OCI-LY7 (cell line): ENCODE measurements at regions not wholly inside any gene's neighbourhood (a gene's known extent, or its start where the extent isn't known, plus 50 kb on each side); places are given as distances from the start of the nearest gene placed in this dataset.

ENCODE experiments used
- BruUV-seq: library from RNA; stranded (reverse); fragments of 400-500 nt; replicated peaks from 2 replicates; lab custom pipeline; 2021; lab: Mats Ljungman, UMichigan
- CTCF ChIA-PET: fragments of 300-600 bp; sonication (Branson Sonifier 250); formaldehyde crosslinking; loops from one replicate; lab custom pipeline; 2022; ENCODE audit warnings: antibody characterized with exemption; ENCODE audit not compliant: unreplicated experiment; lab: Charles Lee
- POLR2A ChIA-PET: fragments of 300-600 bp; sonication (Branson Sonifier 250); formaldehyde crosslinking; loops from one replicate; lab custom pipeline; 2022; ENCODE audit warnings: antibody characterized with exemption; lab: Charles Lee
- DNase-seq: peaks from one replicate; pipeline ENCODE4 v3.0.0-alpha.2; 2015; ENCODE audit warnings: low spot score
- H2AFZ ChIP-seq: fragments of 200-600 bp; sonication (generic), shearing (Covaris generic); 2 replicates; pipeline ENCODE4 v1.6.1; 2014; ENCODE audit warnings: mild to moderate bottlenecking, antibody characterized with exemption, low read length, moderate library complexity
- H3K27ac ChIP-seq: fragments of 200-600 bp; sonication (generic); 2 replicates; pipeline ENCODE4 v1.5.1; 2014; ENCODE audit warnings: mixed run types, low read depth, mild to moderate bottlenecking, moderate library complexity, low read length, inconsistent platforms; ENCODE audit not compliant: poor library complexity, severe bottlenecking
- H3K36me3 ChIP-seq: fragments of 200-600 bp; sonication (generic); 2 replicates; pipeline ENCODE4 v1.6.1; 2014; ENCODE audit warnings: mild to moderate bottlenecking, antibody characterized with exemption, low read length, moderate library complexity, mixed read lengths; ENCODE audit not compliant: insufficient read depth
- H3K4me1 ChIP-seq: fragments of 200-600 bp; sonication (generic); 2 replicates; pipeline ENCODE4 v1.5.1; 2014; ENCODE audit warnings: mild to moderate bottlenecking, low read length; ENCODE audit not compliant: insufficient read depth, poor library complexity, severe bottlenecking
- H3K4me2 ChIP-seq: fragments of 200-600 bp; sonication (generic); 2 replicates; pipeline ENCODE4 v1.6.1; 2014; ENCODE audit warnings: mild to moderate bottlenecking, low read length
- H3K4me3 ChIP-seq: fragments of 200-600 bp; sonication (generic); 2 replicates; pipeline ENCODE4 v1.5.1; 2014; ENCODE audit warnings: mild to moderate bottlenecking, low read depth, low read length; ENCODE audit not compliant: poor library complexity, severe bottlenecking
- H3K79me2 ChIP-seq: fragments of 200-600 bp; sonication (generic); 2 replicates; pipeline ENCODE4 v1.6.1; 2016; ENCODE audit warnings: low read depth, mild to moderate bottlenecking, low read length, moderate library complexity, mixed read lengths; ENCODE audit not compliant: insufficient read depth
- H3K9me2 ChIP-seq: fragments of 200-600 bp; sonication (generic); 2 replicates; pipeline ENCODE4 v1.6.1; 2016; ENCODE audit warnings: mild to moderate bottlenecking, low read length, mixed read lengths; ENCODE audit not compliant: insufficient read depth
- H3K9me3 ChIP-seq: fragments of 200-600 bp; sonication (generic); 2 replicates; pipeline ENCODE4 v1.6.1; 2014; ENCODE audit warnings: mild to moderate bottlenecking, mixed run types, low read length, mixed read lengths
- H4K20me1 ChIP-seq: fragments of 200-600 bp; sonication (generic); 2 replicates; pipeline ENCODE4 v1.6.1; 2014; ENCODE audit warnings: mild to moderate bottlenecking, antibody characterized with exemption, low read length, moderate library complexity, mixed read lengths; ENCODE audit not compliant: insufficient read depth
- EZH2phosphoT487 ChIP-seq: fragments of 200-600 bp; sonication (generic); IDR thresholded peaks from 2 replicates; pipeline ENCODE4 v1.6.1; 2018; ENCODE audit warnings: low read depth, borderline replicate concordance, mild to moderate bottlenecking, mixed run types, antibody characterized with exemption, low read length, moderate library complexity, mixed read lengths
- intact Hi-C: fragments of 100-400 bp; cut with micrococcal nuclease; formaldehyde crosslinking; loops from one replicate; pipeline ENCODE4 v1.10.0; 2022; ENCODE audit not compliant: unreplicated experiment
- TF ChIP-seq, protein P1 (sequence below): fragments of 200-600 bp; sonication (generic); conservative IDR thresholded peaks from 2 replicates; pipeline ENCODE4 v1.5.1; 2014; ENCODE audit warnings: mild to moderate bottlenecking, antibody characterized with exemption, low read length, moderate library complexity, mixed read lengths

DNA sequence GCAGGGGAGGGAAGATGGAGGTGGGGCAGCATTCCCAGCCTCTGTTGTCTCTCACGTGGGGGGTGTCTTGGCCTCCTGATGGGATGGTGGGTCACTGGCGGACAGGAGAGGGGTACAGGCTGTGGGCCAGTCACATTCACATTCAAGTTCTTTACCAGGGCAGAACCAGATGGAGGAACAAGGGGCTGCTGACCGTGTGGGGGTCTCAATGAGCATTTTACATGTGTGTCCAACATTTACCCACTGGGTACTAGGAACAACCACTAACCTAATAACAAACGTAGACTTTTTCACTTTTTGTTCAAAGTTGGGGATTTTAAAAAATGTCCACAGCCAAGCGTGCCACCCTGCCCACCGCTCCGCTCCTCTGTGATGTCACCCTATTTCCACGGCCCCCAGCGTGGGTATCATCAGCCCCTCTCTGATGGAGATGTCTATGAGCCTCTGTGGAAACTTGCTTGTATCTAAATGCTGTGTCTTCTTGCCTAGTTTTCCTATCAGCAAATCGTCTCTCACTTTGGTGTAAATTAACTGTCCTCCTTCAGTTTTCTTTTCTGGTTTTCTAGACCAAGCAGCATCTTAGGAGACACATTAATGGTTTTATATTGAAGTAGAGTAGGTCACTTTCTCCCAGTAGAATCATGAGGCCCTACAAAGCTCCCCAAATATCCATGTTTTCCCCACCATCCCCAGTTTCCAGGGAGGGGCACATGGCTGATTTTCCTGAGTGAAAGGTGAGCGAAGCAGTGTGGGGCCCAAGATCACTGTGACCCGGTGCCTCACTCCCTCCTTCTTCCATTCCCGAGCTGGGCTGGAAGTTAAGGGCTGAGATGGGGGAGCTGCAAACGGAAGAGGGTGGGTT is 936.7 kb downstream of the BRD1 start:
- H2AFZ ChIP-seq: no peak overlapping the region
- DNase-seq: no peak
- H3K27ac ChIP-seq: no peak overlapping the region
- no peaks in the 10 kb centered on the region for H3K36me3 ChIP-seq
- no peaks in the 10 kb centered on the region for H4K20me1 ChIP-seq
- H3K9me3 ChIP-seq: no peaks in the 10 kb centered on the region
- POLR2A ChIA-PET: no interaction called here
- CTCF ChIA-PET: no interaction called here
- no peak overlapping the region for H3K4me2 ChIP-seq
- BruUV-seq: no TSS peak
- H3K79me2 ChIP-seq: no peaks in the 10 kb centered on the region
- H3K9me2 ChIP-seq: no peaks in the 10 kb centered on the region
- H3K4me3 ChIP-seq: no peak overlapping the region
- TF ChIP-seq, protein P1, sequence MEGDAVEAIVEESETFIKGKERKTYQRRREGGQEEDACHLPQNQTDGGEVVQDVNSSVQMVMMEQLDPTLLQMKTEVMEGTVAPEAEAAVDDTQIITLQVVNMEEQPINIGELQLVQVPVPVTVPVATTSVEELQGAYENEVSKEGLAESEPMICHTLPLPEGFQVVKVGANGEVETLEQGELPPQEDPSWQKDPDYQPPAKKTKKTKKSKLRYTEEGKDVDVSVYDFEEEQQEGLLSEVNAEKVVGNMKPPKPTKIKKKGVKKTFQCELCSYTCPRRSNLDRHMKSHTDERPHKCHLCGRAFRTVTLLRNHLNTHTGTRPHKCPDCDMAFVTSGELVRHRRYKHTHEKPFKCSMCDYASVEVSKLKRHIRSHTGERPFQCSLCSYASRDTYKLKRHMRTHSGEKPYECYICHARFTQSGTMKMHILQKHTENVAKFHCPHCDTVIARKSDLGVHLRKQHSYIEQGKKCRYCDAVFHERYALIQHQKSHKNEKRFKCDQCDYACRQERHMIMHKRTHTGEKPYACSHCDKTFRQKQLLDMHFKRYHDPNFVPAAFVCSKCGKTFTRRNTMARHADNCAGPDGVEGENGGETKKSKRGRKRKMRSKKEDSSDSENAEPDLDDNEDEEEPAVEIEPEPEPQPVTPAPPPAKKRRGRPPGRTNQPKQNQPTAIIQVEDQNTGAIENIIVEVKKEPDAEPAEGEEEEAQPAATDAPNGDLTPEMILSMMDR: no peak
- no peak for TF ChIP-seq EZH2phosphoT487
- H3K4me1 ChIP-seq: no peaks in the 10 kb centered on the region
- intact Hi-C loops: no loop called here

DNA sequence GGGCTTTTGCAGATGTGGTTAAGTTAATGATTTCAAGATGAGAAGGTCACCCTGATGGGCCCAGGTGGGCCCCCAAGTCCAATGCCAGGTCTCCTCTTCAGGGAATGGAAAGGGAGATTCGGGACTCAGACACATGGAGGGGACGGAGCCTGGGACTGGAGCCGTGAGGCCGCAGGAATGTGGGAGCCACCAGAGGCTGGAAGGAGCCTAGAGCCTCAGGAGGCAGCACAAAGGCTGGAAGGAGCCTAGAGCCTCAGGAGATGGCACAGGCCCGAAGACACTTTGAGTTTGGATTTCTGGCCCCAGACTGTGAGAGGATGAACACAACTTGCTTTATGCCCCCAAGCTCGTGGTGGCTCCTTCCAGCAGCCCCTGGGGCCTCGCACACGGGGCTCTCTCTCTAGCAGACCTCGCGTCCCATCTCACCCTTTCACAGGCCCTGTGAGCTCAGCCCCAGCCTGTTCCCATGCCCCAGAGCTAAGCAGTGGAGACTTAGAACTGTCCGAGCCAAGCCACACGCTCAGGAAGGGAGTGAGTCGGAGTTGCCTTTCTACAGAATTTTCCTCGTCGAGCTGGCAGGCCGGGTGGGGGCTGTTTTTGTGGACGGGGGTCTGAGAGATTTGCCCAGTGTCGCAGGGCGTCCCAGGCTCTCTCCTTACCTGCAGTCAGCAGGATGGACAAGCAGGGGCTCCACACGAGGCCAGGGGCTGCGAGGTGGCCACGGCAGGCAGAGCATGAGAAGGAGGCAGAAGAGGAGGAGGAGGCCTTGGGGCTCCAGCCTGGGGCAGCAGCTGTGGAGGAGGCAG is 937.6 kb downstream of the BRD1 start:
- no TSS peak for BruUV-seq
- Histone ChIP-seq H3K4me2 (no peak overlapping the region), H4K20me1 (no peaks in the 10 kb centered on the region), H3K27ac (no peak overlapping the region), H3K36me3 (no peaks in the 10 kb centered on the region), H3K4me1 (no peaks in the 10 kb centered on the region), H3K9me2 (no peaks in the 10 kb centered on the region), H2AFZ (no peak overlapping the region), H3K79me2 (no peaks in the 10 kb centered on the region), H3K4me3 (no peak overlapping the region), H3K9me3 (no peaks in the 10 kb centered on the region)
- TF ChIP-seq EZH2phosphoT487: no peak
- TF ChIP-seq, protein P1: no peak
- POLR2A ChIA-PET: no interaction called here
- intact Hi-C loops: no loop called here
- CTCF ChIA-PET: no interaction called here
- no peak for DNase-seq
